ENCODE measurements at regions not wholly inside any gene's neighbourhood (a gene's known extent, or its start where the extent isn't known, plus 50 kb on each side); places are given as distances from the start of the nearest gene placed in this dataset.

- H3K36me3 Mint-ChIP-seq, result no peaks in the 10 kb centered on the region
- WGBS (ENCODE audit: insufficient coverage), result no CpG with 5 or more reads among the region's 2 CpGs
- no peaks in the 10 kb centered on the region for H3K27me3 ChIP-seq (ENCODE audit: control insufficient read depth in 2 of 2, insufficient read depth in 2 of 2, low read length in 2 of 2)
Measured at GRCh38 chr4:103449296-103450023, 251.3 kb upstream of the CENPE start.

DNA sequence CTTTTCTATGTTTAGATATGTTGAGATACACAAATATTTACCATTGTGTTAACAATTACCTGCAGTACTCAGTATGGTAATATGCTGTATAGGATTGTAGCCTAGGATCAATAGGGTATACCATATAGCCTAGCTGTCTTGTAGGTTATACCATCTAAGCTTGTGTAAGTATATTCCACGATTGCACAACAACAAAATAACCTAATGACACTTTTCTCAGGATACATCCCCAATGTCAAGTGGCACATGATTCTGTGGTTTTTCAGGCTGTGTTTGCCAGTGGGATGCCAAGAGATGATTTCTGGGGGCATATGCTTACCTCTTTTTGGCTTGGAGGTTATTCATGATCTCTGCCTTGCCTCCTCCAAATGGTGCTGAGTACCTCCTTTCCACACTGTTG is 247.2 kb upstream of the CENPE start:
- H3K36me3 Mint-ChIP-seq, result no peaks in the 10 kb centered on the region

More at GRCh38 chr4:103449296-103450023, 251.3 kb upstream of the CENPE start:
- no peak for DNase-seq
- no peaks in the 10 kb centered on the region for H3K79me2 ChIP-seq (ENCODE audit: insufficient read depth, low read length)
- H3K4me2 ChIP-seq (replicated peaks; ENCODE audit: extremely low read depth, low read length, poor library complexity, severe bottlenecking), result no peak overlapping the region
- H3K36me3 ChIP-seq (replicated peaks in 1 of 2; ENCODE audit: control insufficient read depth in 1 of 2, insufficient read depth in 2 of 2, low read length in 2 of 2), result no peaks in the 10 kb centered on the region
- Mint-ChIP-seq H3K27me3 (ENCODE audit: low read depth in 3 of 3) (no peaks in the 10 kb centered on the region), H3K4me3 (no peak overlapping the region), H3K27ac (no peak overlapping the region), H3K4me1 (no peaks in the 10 kb centered on the region), H3K9me3 (peaks cover 0 to 3% (median 0%) of the 10 kb centered on the region in 7 donors)
- intact Hi-C loops (cut with micrococcal nuclease), result no loop called here
- H3K4me1 ChIP-seq (ENCODE audit: control insufficient read depth in 1 of 2, insufficient read depth in 2 of 2, low read length in 2 of 2), result no peaks in the 10 kb centered on the region
- no peak for TF ChIP-seq CTCF (IDR thresholded peaks at IDR 0.05)
- no peaks in the 10 kb centered on the region for H4K20me1 ChIP-seq (ENCODE audit: insufficient read depth, low read length)
- no peak overlapping the region for H3K4me3 ChIP-seq (replicated peaks in 1 of 3; ENCODE audit: low read depth in 2 of 3, low read length in 3 of 3)
- H3K9me3 ChIP-seq (replicated peaks in 1 of 2; ENCODE audit: control insufficient read depth in 1 of 2, insufficient read depth in 1 of 2, low read length in 2 of 2), result no peaks in the 10 kb centered on the region
- H3K27ac ChIP-seq (ENCODE audit: low read depth in 1 of 2, low read length in 2 of 2), result no peak overlapping the region
- H2AFZ ChIP-seq (ENCODE audit: insufficient read depth, low read depth, low read length, poor library complexity, severe bottlenecking), result no peak overlapping the region
- H3K9ac ChIP-seq (ENCODE audit: insufficient read depth, low read length, poor library complexity, severe bottlenecking), result no peak overlapping the region

More for the DNA sequence above, 247.2 kb upstream of the CENPE start:
- Mint-ChIP-seq H3K4me3 (no peak overlapping the region), H3K9me3 (peaks cover 0 to 3% (median 0%) of the 10 kb centered on the region in 7 donors), H3K27ac (no peak overlapping the region), H3K4me1 (no peaks in the 10 kb centered on the region), H3K27me3 (ENCODE audit: low read depth in 3 of 3) (no peaks in the 10 kb centered on the region)
- TF ChIP-seq CTCF (IDR thresholded peaks at IDR 0.05), result no peak
- H3K27ac ChIP-seq (ENCODE audit: low read depth in 1 of 2, low read length in 2 of 2), result no peak overlapping the region
- DNase-seq, result no peak
- H3K4me2 ChIP-seq (replicated peaks; ENCODE audit: extremely low read depth, low read length, poor library complexity, severe bottlenecking), result no peak overlapping the region
- H3K79me2 ChIP-seq (ENCODE audit: insufficient read depth, low read length), result no peaks in the 10 kb centered on the region
- H3K9ac ChIP-seq (ENCODE audit: insufficient read depth, low read length, poor library complexity, severe bottlenecking), result no peak overlapping the region
- no peaks in the 10 kb centered on the region for H3K4me1 ChIP-seq (ENCODE audit: control insufficient read depth in 1 of 2, insufficient read depth in 2 of 2, low read length in 2 of 2)
- no peaks in the 10 kb centered on the region for H4K20me1 ChIP-seq (ENCODE audit: insufficient read depth, low read length)
- no CpG with 5 or more reads among the region's 1 CpG for WGBS (ENCODE audit: insufficient coverage)
- no peaks in the 10 kb centered on the region for H3K27me3 ChIP-seq (ENCODE audit: control insufficient read depth in 2 of 2, insufficient read depth in 2 of 2, low read length in 2 of 2)
- intact Hi-C loops (cut with micrococcal nuclease), result no loop called here
- H3K9me3 ChIP-seq (replicated peaks in 1 of 2; ENCODE audit: control insufficient read depth in 1 of 2, insufficient read depth in 1 of 2, low read length in 2 of 2), result no peaks in the 10 kb centered on the region
- H3K36me3 ChIP-seq (replicated peaks in 1 of 2; ENCODE audit: control insufficient read depth in 1 of 2, insufficient read depth in 2 of 2, low read length in 2 of 2), result no peaks in the 10 kb centered on the region
- no peak overlapping the region for H2AFZ ChIP-seq (ENCODE audit: insufficient read depth, low read depth, low read length, poor library complexity, severe bottlenecking)
- no peak overlapping the region for H3K4me3 ChIP-seq (replicated peaks in 1 of 3; ENCODE audit: low read depth in 2 of 3, low read length in 3 of 3)
